Right kidney (tissue), 1 donor: ENCODE measurements at regions not wholly inside any gene's neighbourhood (a gene's known extent, or its start where the extent isn't known, plus 50 kb on each side); places are given as distances from the start of the nearest gene placed in this dataset.
"Not testable (repeated sequence)": the region's sequence is repeated elsewhere in the genome, so short reads cannot be mapped to it uniquely, and the experiment has no call there.

Experiments
- DNase-seq: peaks from one replicate; pipeline ENCODE4 v3.0.0-alpha.2; 2016

DNA sequence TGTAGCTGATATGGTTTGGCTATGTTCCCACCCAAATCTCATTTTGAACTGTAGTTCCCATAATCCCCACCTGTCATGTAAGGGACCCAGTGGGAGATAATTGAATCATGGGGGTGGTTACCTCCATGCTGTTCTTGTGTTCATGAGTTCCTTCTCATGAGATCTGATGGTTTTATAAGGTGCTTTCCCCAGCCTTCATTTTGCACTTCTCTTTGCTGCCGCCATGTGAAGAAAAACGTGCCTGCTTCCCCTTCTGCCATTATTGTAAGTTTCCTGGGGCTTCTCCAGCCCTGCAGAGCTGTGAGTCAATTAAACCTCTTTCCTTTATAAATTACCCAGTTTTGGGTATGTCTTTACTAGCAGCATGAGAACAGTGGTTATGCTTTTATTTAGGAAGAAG lies 741.6 kb upstream of the GJE1 start:
- not testable (repeated sequence) for DNase-seq

DNA sequence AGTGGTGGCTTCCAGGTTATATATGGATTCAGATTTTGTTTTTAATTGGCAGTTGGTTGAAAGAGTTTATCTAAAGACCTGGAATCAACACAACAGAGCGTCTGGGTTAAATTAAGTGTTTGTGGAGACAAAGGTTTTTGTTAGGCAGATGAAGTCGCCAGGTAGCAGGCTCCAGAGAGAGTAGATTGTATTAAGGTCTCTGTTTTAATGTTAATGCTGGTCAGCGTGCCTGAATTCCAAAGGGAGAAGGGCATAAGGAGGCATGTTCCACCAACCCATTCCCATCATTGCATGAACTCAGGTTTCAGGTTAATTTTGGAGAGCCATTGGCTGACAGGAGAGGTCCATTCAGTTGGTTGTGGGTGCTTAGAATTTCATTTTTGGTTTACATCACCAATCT lies 744.1 kb upstream of the GJE1 start:
- DNase-seq = no peak

DNA sequence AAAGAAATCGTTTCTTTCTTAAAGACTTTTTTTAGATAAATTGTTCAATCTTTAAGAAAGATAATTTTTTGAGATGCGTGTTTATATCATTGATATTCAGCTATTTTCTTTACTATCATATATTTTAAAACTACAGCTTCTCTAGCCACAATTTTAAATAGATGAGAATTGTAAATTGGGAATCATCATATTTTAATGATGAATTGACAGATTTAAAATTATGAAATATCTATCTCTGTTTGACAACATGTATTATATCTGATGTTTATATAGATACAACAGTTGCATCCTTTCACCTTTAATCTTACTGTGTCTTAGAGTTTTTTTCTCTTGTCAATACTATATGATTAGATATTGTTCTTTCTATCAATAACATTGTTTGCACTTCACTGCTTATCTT lies 762.3 kb upstream of the GJE1 start:
- no peak for DNase-seq

DNA sequence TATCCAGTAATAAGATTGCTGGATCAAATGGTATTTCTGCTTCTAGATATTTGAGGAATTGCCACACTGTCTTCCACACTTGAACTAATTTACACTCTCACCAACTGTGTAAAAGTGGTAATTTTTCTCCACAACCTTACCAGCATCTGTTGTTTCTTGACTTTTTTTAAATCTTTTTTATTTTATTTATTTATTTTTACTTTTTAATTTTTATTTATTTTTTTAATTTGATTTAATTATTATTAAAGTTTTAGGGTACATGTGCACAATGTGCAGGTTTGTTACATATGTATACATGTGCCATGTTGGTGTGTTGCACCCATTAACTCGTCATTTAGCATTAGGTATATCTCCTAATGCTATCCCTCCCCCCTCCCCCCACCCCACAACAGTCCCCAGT lies 765.9 kb upstream of the GJE1 start:
- DNase-seq = not testable (repeated sequence)

DNA sequence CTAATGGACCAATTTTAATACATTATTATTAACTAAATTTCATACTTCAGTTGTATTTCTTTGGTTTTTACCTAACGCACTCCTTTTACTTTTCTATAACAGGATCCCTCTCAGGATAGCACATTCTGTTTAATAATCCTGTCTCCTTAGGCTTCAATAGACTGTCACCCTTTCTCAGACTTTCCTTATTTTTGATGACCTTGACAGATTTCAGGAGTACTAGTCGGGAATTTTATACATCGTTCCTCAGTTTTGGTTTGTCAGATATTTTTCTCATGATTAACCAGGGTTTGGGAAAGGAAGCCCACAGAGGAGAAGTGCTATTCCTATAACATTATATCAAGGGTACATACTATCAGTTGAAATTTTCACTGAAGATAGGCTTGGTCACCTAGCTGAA lies 768.0 kb upstream of the GJE1 start:
- DNase-seq = no peak

DNA sequence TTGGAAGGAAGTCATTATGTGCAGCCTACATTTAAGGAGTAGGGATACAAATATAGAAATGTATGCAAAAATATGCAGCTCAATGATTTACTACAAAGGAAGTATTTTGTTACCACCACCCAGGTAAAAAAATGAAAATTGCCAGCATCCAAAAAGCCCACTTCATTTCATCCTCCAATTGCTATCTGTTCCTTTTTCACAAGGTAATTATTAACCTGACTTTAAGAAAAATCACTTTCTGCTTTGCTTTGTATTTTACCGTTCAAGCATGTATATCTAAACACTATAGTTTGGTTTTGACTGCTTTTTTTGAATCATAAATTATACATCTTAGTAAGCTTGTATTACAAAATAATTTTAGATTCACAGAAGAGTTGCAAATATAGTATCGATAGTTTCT lies 768.5 kb upstream of the GJE1 start:
- no peak for DNase-seq

DNA sequence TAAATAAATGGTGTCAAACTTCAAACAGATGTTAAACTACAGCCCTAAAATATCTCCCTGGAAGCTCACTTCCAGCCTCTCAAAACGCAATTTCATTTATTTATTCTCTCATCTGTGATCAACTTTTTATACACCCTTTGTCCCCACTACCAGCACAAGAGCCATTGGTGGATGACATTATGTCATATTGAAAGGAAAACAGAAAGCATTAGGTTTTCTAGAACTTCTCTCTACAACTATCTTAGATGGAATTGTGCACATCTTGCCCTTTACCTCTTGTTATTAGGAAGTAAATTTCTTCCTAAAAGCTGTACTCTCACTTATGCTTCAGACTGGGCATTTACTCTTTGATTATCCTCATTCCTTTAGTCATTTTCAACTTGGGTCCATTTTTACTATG lies 771.2 kb upstream of the GJE1 start:
- DNase-seq = no peak

DNA sequence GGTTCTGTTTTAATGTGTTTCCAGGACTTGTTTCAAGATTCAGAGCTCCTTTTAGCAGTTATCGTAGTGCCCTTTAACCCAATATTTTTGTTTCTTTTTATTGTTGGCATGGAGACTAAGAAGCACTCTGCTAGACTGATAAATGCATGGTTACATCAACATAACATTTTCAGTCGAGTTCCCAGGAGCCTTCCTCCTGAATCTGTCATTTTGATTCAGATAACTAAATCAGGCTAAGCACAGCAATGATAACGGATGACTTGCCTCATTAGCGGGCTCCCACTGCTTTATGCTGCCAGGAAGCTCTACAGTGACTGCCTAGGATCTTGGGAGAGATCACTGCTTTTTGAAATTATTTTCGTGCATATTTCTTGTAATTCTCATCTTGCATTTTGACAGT lies 772.8 kb upstream of the GJE1 start:
- no peak for DNase-seq

DNA sequence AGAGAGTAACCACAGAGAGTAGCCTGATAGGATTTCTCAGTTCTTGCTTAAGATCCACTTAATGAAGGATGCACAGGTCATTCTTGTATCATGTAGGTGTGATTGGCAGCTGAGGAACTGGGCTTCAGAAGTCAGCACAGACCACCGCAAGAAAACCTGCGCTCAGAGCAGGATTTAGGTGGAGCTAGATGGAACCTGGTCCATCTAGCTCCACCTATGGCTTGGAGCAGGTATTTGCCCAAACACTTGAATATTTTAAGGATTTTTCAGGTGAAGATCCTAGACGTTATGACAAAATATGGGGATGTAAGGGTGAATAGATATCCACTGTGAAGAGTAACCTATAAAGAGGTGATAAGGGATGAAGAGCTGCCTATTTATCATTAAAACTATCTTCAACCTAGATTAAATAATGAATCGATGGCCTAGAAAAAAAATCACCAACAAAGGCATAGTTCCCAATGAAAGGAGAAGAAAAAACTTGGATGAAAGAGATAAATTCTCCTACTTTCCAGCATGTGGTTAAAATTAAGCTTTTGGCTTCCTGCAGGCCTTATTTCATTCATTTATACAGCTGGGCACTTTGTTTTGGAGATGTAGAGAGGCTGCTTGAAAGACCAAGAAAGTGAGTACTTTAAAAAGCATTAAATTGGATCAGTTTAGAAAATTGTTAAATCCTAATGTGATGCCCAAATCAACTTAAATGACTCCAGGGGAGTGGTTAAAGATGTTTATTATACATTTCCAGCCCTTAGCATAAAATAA lies 778.4 kb upstream of the GJE1 start:
- no peak for DNase-seq

DNA sequence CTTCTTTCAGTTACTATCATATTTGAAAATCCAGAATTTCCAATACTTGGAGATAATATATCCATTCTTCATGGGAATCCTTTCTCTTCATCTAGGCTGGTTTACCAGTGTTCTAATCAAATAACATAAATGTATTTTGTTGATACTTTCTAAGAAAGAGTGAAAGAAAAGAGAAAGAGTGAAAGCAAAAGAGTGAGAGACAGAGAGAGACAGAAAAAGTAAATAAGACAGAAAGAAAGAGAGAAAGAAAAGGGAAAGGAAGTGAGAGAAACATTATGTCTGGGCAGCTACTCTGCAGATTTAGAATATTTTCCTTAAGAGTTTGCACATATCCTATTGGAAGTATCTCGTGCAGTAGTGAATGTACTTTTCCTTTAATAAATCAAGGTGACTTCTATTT lies 781.0 kb upstream of the GJE1 start:
- DNase-seq = no peak

DNA sequence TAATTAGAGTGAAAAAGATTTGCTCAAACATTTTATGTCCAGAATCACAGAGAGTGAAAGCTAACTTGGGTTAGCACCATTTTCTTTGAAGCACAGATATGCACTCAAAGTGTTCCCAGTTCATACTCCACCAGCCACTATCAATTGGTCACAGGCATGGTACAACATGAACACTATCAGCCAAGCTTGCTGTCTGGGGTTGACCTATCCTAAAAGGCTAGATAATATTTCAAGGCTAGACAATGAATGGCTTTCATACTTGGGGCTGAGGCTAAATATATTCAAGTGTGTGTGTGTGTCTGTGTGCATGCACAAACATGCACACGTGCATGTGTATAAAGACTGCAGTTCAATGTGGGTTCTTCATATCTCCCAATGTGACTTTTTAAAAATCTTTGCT lies 783.0 kb upstream of the GJE1 start:
- DNase-seq = no peak

DNA sequence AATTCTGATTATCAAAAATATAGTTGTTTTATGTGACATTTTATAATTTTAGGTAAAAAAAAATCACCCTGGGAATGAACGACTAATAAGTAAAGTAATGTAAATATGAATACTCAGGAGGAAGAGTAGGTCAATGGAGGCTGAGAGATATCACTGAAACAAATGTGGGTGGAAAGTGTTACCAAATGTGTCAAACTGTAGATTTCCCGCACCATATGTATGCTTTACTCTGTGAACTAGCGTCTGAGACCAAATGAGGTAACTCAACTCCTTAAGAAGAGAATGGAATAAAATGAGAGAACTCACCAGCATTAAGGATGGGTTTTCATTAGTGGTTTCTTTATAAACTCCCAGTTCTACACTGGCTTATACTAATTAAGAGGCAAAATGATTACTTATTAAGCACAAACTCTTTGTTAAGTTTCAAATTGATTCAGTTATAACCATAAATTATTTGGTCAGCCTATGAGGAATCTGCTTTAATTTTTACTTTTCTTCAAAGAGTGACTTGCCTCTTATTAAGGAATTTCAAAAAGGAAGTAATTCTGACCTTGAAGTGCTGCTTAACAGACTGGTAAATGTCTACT lies 784.7 kb upstream of the GJE1 start:
- DNase-seq = no peak

DNA sequence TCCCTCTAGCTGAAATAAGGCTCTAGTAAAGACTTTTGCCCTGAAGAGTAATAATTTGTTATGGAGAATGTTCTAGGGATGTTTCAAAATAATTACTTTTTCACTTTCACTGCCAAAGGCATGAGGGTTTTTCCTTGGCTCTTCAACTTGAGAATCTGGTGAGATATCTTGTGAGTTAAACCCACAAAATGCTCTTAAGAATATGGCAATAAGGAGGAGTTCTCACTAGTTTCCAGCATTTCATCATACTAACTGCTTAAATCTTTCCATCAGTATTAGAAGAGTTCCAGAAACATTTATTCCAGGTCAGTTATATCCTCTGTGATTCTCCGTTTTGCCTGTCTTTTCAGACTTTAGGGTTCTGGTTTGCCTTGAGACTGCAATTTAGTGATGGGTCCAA lies 785.6 kb upstream of the GJE1 start:
- no peak for DNase-seq

DNA sequence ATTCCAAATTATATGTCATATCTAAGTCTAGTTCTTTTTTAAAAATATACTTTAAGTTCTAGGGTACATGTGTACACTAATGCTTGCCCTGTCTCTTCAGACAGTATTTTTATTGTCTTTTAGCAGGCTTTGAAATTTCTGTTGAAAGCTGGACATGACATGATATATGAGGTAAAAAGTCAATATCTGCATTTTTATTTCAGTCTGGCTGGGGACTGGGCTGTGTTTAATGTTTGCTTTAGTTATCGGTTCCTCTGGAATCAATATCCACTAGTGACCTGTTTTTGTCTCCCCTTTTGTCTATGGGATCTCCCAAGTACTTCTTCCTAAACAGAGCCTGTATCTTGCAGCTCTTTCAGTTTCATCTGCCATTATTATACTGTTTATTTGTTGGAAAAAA lies 786.2 kb upstream of the GJE1 start:
- DNase-seq = no peak

DNA sequence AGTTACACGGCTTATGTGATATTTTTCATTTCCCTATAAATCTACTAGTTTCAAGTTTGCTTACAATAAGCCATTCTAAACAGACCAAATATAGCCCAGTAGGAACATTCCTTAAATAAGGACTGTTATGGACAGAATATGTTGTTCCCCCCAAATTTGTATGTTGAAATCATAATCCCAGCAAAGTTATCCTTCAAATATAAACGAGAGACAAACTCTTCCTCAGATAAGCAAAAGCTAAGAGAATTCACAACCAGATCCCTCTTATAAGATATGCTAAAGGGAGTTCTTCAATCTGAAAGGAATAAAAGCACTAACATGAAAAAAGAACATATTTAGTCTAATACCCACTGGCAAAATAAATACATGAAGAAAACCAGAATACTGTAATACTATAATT lies 795.5 kb upstream of the GJE1 start:
- DNase-seq = no peak

DNA sequence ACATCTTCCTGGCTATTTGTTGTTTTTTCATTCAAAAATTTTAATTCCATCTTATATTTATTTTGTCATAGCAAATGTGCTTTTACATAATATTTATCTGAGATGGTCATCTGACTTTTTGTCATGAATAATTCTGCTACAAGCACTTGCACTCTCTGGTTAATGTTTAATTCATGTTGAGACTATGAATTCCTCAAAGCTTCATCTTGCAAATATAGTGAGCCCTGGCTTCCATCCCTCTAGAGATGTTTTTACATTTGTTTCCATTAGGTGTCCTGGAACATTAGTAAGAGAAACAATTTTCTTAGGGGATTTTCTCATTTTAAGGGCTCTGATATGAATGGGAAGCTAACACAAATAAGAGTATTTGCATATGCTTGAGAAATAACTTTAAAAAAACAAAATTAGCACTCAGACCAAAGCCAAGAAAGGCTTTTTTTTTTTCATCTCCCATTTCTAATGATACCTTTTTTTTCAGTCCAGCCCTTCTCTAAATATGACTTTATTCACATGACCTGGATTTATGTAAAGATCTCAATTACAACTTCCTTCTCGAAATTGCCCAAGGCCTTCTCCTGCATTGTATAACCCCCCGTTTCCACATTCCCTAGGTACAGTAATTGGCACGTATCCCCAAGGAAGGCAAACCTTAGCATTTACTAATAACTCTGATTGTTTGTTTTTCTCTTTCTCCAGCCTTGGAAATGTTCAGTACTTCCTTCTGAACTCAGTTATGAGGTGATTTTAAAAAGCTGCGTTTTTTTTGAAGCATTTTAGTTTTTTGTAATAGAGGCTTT lies 797.0 kb upstream of the GJE1 start:
- DNase-seq = no peak

DNA sequence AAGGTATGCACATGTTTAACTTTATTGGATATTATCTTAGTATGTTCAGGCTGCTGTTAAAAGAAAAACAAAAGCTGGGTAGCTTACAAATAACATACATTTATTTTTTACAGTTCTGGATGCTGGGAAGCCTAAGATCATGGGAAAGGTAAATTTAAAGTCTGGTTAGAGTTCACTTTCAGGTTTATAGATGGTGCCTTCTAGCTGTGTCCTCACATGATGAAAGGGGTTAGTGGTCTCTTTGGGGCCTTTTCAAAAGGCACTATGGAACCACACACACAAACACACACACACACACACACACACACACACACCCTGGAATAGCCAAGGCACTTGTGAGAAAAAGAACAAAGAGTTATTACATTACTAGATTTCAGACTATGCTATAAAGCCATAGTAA lies 805.8 kb upstream of the GJE1 start:
- DNase-seq = no peak

DNA sequence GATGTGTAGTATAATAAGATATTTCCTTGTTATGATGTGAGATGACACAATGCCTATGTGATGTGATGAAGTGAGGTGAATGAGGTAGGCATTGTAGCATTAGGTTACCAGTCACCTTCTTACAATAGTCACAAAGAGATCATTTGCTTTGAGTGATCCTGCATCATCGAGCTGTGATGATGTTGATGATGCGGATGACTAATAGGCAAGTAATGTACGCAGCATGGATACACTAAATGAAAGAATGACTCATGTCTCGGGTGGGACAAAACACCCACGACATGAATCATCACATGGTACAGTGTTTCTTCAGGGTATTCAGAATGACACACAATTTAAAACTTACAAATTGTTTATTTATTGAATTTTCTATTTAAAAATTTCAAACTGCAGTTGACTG lies 806.3 kb upstream of the GJE1 start:
- DNase-seq = no peak

DNA sequence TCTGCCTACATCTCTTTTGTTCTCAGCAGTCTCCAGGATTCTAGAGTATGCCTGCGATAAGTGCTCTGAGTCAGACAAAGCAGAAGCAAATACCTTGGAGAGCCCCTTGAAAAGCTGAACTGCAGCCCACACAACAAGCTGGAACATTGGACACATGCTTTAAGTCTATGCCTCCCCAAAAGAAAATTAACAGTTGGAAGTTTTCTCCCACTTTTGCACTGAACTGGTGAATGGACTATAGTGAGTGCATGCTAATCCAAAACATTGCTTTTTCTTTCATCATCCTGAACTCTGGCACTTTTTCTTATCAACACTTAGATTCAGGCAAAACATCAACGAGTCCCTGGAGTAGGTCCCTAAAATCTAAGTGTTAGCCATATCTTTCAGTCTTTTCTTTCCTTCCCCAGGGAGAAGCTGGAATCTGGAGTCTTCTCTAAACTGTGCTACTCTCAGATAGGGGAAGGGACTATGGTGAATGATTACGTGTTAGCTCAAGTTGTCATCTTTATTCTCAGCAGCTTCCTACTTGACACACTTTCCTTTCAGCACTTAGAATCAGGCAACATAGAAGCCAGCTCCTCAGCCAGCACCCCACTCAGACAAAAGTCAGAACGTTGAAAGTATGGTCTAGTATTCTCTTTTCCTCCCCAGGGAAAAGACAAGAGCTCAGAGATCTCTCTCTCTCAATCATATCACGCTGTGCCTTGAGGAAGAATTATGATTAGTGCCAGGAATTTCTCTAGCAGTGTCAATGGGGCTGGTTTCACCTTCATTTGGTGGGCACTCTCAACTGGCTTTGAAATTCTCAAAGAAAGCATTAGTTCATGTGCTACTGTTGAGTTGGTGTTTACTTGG lies 811.0 kb upstream of the GJE1 start:
- DNase-seq = no peak

DNA sequence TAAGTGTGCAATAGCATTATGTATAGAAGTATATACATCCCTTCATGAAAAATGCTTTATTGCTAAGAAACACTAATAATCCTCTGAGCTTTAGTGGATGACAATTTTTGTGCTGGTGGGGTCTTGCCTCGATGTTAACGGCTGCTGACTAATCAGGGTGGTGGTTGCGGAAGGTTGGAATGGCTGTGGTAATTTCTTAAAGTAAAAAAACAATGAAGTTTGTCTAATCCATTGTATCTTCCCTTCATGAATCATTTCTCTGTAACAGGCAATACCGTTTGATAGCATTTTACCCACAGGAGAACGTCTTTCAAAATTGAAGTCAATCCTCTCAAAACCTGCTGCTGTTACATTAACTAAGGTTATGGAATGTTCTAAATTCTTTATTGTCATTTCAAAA lies 816.5 kb upstream of the GJE1 start:
- DNase-seq = no peak

DNA sequence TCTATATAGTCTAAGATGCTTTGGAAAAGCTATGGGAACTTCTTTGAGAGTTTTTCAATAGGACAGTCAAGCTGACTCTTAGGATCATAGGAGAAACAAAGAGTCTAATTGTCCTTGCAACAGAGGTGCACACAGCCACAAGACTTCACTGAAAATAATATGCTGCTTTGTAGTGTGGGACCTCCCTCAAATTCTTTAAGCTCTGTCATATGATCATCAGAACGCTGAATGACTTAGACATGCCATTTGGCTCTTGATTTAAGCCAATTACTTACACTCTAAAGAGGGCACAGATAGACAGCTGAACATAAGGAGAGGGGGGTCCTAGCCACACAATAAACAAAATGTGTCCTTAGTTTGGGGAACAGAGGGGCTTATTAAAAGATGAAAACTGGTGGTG lies 818.7 kb upstream of the GJE1 start:
- no peak for DNase-seq

DNA sequence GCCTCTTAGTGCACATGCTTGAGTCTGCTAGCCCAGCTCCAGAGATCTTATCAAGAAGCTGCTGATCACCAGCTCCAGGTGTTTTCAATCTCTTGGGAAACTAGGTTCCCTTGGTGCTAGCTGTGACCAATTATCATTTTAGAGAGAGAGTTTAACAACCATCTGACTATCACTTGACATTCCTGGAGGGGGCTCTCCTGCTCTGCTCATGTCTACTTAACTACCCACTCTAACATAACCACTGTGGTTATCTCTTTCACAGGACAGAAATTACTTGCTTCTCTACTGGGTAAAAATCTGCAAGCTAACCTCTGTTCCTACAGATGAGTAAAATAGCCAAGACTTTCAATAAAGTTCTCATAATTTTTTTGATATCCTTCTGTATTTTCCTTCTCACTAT lies 823.4 kb upstream of the GJE1 start:
- DNase-seq = no peak
